ENCODE measurements at regions not wholly inside any gene's neighbourhood (a gene's known extent, or its start where the extent isn't known, plus 50 kb on each side); places are given as distances from the start of the nearest gene placed in this dataset.

DNA sequence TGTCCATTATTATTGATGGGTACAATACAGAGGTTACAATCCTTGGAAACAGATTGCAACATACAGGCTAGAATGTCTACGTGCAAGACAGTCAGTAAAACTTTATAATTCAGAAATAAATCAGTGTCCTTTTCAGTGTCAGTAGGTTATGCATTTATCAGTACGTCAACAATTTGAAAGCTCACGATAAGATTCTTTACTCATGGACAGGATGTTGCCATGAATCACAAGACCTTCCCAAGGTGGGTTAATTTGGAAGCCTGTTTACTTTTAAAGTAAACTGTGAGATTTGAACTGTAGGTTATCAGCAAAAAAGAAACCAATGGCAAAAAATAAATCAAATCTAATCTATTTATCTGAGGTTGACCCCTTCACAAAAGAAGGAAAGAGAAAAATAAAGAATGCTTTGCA, 243.9 kb upstream of the AGTR1 start:
- no peak overlapping the region for H3K27ac ChIP-seq (ENCODE audit: low read depth, low read length)
- H3K9me3 Mint-ChIP-seq (ENCODE audit: unreplicated experiment): no peaks in the 10 kb centered on the region
- H3K36me3 Mint-ChIP-seq (ENCODE audit: low read depth, unreplicated experiment): no peaks in the 10 kb centered on the region
- no peaks in the 10 kb centered on the region for H4K20me1 ChIP-seq (ENCODE audit: insufficient read depth, low read length)
- H3K4me3 Mint-ChIP-seq (ENCODE audit: unreplicated experiment): no peak overlapping the region
- no peak overlapping the region for H3K4me3 ChIP-seq (ENCODE audit: insufficient read depth, low read depth, low read length)
- H3K4me2 ChIP-seq (ENCODE audit: low read length): no peak overlapping the region
- no peaks in the 10 kb centered on the region for H3K4me1 Mint-ChIP-seq (ENCODE audit: low read depth, unreplicated experiment)
- H3K27me3 Mint-ChIP-seq (ENCODE audit: low read depth, unreplicated experiment): no peaks in the 10 kb centered on the region
- H3K27me3 ChIP-seq (ENCODE audit: insufficient read depth, low read length): no peaks in the 10 kb centered on the region
- DNase-seq (ENCODE audit: low read depth) (no peak), FAIRE-seq (no peak)
- no peaks in the 10 kb centered on the region for H3K9me3 ChIP-seq (ENCODE audit: insufficient read depth, low read depth, low read length)
- no peak for TF ChIP-seq EZH2 (IDR thresholded peaks at IDR 0.05; ENCODE audit: insufficient read depth, low read length)
- TF ChIP-seq, protein P1, sequence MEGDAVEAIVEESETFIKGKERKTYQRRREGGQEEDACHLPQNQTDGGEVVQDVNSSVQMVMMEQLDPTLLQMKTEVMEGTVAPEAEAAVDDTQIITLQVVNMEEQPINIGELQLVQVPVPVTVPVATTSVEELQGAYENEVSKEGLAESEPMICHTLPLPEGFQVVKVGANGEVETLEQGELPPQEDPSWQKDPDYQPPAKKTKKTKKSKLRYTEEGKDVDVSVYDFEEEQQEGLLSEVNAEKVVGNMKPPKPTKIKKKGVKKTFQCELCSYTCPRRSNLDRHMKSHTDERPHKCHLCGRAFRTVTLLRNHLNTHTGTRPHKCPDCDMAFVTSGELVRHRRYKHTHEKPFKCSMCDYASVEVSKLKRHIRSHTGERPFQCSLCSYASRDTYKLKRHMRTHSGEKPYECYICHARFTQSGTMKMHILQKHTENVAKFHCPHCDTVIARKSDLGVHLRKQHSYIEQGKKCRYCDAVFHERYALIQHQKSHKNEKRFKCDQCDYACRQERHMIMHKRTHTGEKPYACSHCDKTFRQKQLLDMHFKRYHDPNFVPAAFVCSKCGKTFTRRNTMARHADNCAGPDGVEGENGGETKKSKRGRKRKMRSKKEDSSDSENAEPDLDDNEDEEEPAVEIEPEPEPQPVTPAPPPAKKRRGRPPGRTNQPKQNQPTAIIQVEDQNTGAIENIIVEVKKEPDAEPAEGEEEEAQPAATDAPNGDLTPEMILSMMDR (IDR thresholded peaks at IDR 0.05; ENCODE audit: insufficient read depth, low read depth, low read length): no peak
- H3K9ac ChIP-seq (ENCODE audit: low read length): no peak overlapping the region
- H3K36me3 ChIP-seq (ENCODE audit: insufficient read depth, low read length): no peaks in the 10 kb centered on the region
- no peak overlapping the region for H2AFZ ChIP-seq (ENCODE audit: low read depth, low read length)
- no peaks in the 10 kb centered on the region for H3K4me1 ChIP-seq (ENCODE audit: insufficient read depth, low read length)
- H3K27ac Mint-ChIP-seq (ENCODE audit: unreplicated experiment): no peak overlapping the region
- H3K79me2 ChIP-seq (ENCODE audit: insufficient read depth, low read length): no peaks in the 10 kb centered on the region

DNA sequence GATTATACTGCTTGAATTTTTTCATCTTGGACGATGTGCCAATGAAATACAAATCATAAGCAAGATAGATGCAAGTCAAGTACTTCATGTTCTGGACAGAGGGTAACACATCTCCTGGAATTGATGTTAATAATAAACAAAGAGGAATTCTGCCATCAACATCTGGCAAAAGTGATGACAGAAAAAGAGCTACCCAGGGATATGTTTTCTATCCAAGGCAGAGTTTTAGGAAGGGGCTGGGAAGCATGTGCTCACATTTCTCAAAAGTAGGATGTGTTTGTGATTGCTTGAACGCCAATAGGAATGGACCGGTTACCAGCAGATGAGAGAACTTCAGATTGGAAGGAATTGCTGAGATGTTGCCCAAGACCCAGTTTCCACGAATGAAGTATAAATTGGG, 242.6 kb upstream of the AGTR1 start:
- Histone ChIP-seq H4K20me1 (ENCODE audit: insufficient read depth, low read length) (no peaks in the 10 kb centered on the region), H3K36me3 (ENCODE audit: insufficient read depth, low read length) (no peaks in the 10 kb centered on the region), H3K4me3 (ENCODE audit: insufficient read depth, low read depth, low read length) (no peak overlapping the region), H3K27me3 (ENCODE audit: insufficient read depth, low read length) (no peaks in the 10 kb centered on the region), H3K9me3 (ENCODE audit: insufficient read depth, low read depth, low read length) (no peaks in the 10 kb centered on the region), H3K9ac (ENCODE audit: low read length) (no peak overlapping the region), H3K79me2 (ENCODE audit: insufficient read depth, low read length) (no peaks in the 10 kb centered on the region), H3K27ac (ENCODE audit: low read depth, low read length) (no peak overlapping the region), H3K4me1 (ENCODE audit: insufficient read depth, low read length) (no peaks in the 10 kb centered on the region), H3K4me2 (ENCODE audit: low read length) (no peak overlapping the region), H2AFZ (ENCODE audit: low read depth, low read length) (no peak overlapping the region)
- Mint-ChIP-seq H3K4me1 (ENCODE audit: low read depth, unreplicated experiment) (no peaks in the 10 kb centered on the region), H3K9me3 (ENCODE audit: unreplicated experiment) (no peaks in the 10 kb centered on the region), H3K27me3 (ENCODE audit: low read depth, unreplicated experiment) (no peaks in the 10 kb centered on the region), H3K4me3 (ENCODE audit: unreplicated experiment) (no peak overlapping the region), H3K36me3 (ENCODE audit: low read depth, unreplicated experiment) (no peaks in the 10 kb centered on the region), H3K27ac (ENCODE audit: unreplicated experiment) (no peak overlapping the region)
- FAIRE-seq (no peak), DNase-seq (ENCODE audit: low read depth) (no peak)
- TF ChIP-seq, protein P1 (IDR thresholded peaks at IDR 0.05; ENCODE audit: insufficient read depth, low read depth, low read length): no peak
- no peak for TF ChIP-seq EZH2 (IDR thresholded peaks at IDR 0.05; ENCODE audit: insufficient read depth, low read length)

- Histone ChIP-seq H3K9ac (ENCODE audit: low read length) (no peak overlapping the region), H3K9me3 (ENCODE audit: insufficient read depth, low read depth, low read length) (no peaks in the 10 kb centered on the region), H3K36me3 (ENCODE audit: insufficient read depth, low read length) (no peaks in the 10 kb centered on the region), H3K27ac (ENCODE audit: low read depth, low read length) (no peak overlapping the region), H2AFZ (ENCODE audit: low read depth, low read length) (no peak overlapping the region), H4K20me1 (ENCODE audit: insufficient read depth, low read length) (no peaks in the 10 kb centered on the region), H3K4me2 (ENCODE audit: low read length) (no peak overlapping the region), H3K4me3 (ENCODE audit: insufficient read depth, low read depth, low read length) (no peak overlapping the region), H3K27me3 (ENCODE audit: insufficient read depth, low read length) (no peaks in the 10 kb centered on the region), H3K4me1 (ENCODE audit: insufficient read depth, low read length) (no peaks in the 10 kb centered on the region), H3K79me2 (ENCODE audit: insufficient read depth, low read length) (no peaks in the 10 kb centered on the region)
- Mint-ChIP-seq H3K4me3 (ENCODE audit: unreplicated experiment) (no peak overlapping the region), H3K4me1 (ENCODE audit: low read depth, unreplicated experiment) (no peaks in the 10 kb centered on the region), H3K27ac (ENCODE audit: unreplicated experiment) (no peak overlapping the region), H3K9me3 (ENCODE audit: unreplicated experiment) (no peaks in the 10 kb centered on the region), H3K27me3 (ENCODE audit: low read depth, unreplicated experiment) (no peaks in the 10 kb centered on the region), H3K36me3 (ENCODE audit: low read depth, unreplicated experiment) (no peaks in the 10 kb centered on the region)
- TF ChIP-seq, protein P1 (IDR thresholded peaks at IDR 0.05; ENCODE audit: insufficient read depth, low read depth, low read length): no peak
- TF ChIP-seq EZH2 (IDR thresholded peaks at IDR 0.05; ENCODE audit: insufficient read depth, low read length): no peak
- DNase-seq (ENCODE audit: low read depth) (no peak), FAIRE-seq (no peak)
Measured at GRCh38 chr3:148457886-148458285, 239.8 kb upstream of the AGTR1 start.
